ENCODE measurements at regions not wholly inside any gene's neighbourhood (a gene's known extent, or its start where the extent isn't known, plus 50 kb on each side); places are given as distances from the start of the nearest gene placed in this dataset.

DNA sequence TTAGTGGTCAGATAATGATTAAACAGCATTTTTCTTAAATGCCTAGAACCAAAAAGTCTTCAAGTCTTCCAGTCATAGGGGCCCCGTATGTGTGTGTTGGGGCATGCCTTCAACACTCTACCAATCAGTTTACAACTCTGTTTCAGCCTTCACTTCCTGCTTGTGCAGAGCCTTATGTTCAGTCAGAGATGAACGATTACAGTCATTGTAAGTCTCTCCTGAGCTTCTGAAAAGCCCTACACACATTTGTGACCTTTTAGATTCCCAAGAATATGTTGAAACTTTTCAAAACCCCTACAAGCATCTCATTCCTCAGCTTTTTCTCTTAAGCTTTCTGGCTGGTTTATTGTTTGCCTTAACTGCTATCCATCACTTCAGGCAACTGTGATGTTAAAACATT is 591.2 kb downstream of the ZNF674 start:
- TF ChIP-seq MEF2D (CRISPR knock-in tag; IDR thresholded peaks at IDR 0.05) (no peak), HMG20A (CRISPR knock-in tag; IDR thresholded peaks at IDR 0.05; ENCODE audit: borderline replicate concordance) (no peak), NFYC (CRISPR knock-in tag; IDR thresholded peaks at IDR 0.05) (no peak), EP300 (IDR thresholded peaks at IDR 0.05; ENCODE audit: low read depth in 2 of 2, low read length in 2 of 2) (no peak), EP300 (CRISPR knock-in tag; IDR thresholded peaks at IDR 0.05; ENCODE audit: borderline replicate concordance) (no peak), SUZ12 (IDR thresholded peaks at IDR 0.05; ENCODE audit: low read depth, low read length) (no peak), JUND (CRISPR knock-in tag; IDR thresholded peaks at IDR 0.05) (no peak), NR2F1 (CRISPR knock-in tag; IDR thresholded peaks at IDR 0.05) (no peak), JUN (CRISPR knock-in tag; IDR thresholded peaks at IDR 0.05) (no peak), YEATS2 (CRISPR knock-in tag; IDR thresholded peaks at IDR 0.05; ENCODE audit: borderline replicate concordance) (no peak), FOXA1 (IDR thresholded peaks at IDR 0.05) (no peak), FOXA1 (CRISPR knock-in tag; IDR thresholded peaks at IDR 0.05) (no peak), ZFP1 (CRISPR knock-in tag; IDR thresholded peaks at IDR 0.05) (no peak), GPN1 (CRISPR knock-in tag; IDR thresholded peaks at IDR 0.05; ENCODE audit: borderline replicate concordance) (no peak)
- TF ChIP-seq, protein P1, sequence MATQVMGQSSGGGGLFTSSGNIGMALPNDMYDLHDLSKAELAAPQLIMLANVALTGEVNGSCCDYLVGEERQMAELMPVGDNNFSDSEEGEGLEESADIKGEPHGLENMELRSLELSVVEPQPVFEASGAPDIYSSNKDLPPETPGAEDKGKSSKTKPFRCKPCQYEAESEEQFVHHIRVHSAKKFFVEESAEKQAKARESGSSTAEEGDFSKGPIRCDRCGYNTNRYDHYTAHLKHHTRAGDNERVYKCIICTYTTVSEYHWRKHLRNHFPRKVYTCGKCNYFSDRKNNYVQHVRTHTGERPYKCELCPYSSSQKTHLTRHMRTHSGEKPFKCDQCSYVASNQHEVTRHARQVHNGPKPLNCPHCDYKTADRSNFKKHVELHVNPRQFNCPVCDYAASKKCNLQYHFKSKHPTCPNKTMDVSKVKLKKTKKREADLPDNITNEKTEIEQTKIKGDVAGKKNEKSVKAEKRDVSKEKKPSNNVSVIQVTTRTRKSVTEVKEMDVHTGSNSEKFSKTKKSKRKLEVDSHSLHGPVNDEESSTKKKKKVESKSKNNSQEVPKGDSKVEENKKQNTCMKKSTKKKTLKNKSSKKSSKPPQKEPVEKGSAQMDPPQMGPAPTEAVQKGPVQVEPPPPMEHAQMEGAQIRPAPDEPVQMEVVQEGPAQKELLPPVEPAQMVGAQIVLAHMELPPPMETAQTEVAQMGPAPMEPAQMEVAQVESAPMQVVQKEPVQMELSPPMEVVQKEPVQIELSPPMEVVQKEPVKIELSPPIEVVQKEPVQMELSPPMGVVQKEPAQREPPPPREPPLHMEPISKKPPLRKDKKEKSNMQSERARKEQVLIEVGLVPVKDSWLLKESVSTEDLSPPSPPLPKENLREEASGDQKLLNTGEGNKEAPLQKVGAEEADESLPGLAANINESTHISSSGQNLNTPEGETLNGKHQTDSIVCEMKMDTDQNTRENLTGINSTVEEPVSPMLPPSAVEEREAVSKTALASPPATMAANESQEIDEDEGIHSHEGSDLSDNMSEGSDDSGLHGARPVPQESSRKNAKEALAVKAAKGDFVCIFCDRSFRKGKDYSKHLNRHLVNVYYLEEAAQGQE (IDR thresholded peaks at IDR 0.05; ENCODE audit: borderline replicate concordance in 1 of 2, low read depth in 1 of 2, low read length in 2 of 2), result no peak
- TF ChIP-seq, protein P2, sequence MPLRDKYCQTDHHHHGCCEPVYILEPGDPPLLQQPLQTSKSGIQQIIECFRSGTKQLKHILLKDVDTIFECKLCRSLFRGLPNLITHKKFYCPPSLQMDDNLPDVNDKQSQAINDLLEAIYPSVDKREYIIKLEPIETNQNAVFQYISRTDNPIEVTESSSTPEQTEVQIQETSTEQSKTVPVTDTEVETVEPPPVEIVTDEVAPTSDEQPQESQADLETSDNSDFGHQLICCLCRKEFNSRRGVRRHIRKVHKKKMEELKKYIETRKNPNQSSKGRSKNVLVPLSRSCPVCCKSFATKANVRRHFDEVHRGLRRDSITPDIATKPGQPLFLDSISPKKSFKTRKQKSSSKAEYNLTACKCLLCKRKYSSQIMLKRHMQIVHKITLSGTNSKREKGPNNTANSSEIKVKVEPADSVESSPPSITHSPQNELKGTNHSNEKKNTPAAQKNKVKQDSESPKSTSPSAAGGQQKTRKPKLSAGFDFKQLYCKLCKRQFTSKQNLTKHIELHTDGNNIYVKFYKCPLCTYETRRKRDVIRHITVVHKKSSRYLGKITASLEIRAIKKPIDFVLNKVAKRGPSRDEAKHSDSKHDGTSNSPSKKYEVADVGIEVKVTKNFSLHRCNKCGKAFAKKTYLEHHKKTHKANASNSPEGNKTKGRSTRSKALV (CRISPR knock-in tag; IDR thresholded peaks at IDR 0.05), result no peak
